Thyroid gland (tissue), 4 donors: ENCODE measurements at regions not wholly inside any gene's neighbourhood (a gene's known extent, or its start where the extent isn't known, plus 50 kb on each side); places are given as distances from the start of the nearest gene placed in this dataset.

Experiments
- CTCF ChIP-seq, 6 experiments: fragments of 200-600 bp in 3 of 6; fragments of 450-650 bp in 3 of 6; sonication (generic) in 3 of 6; IDR thresholded peaks; one replicate each; pipeline ENCODE4 v1.5.1; 2016 to 2019; ENCODE audit warnings: antibody characterized with exemption in 6 of 6, mild to moderate bottlenecking in 2 of 6, inconsistent platforms in 1 of 6, moderate library complexity in 1 of 6
- POLR2A ChIP-seq, 2 donors: fragments of 450-650 bp; IDR thresholded peaks; one replicate each; pipeline ENCODE4 v1.6.1; 2017; ENCODE audit warnings: antibody characterized with exemption in 2 of 2, mild to moderate bottlenecking in 2 of 2, moderate library complexity in 1 of 2

- TF ChIP-seq CTCF (IDR thresholded peaks at IDR 0.05) = no peak
- TF ChIP-seq POLR2A (IDR thresholded peaks at IDR 0.05) = no peak
Observed at GRCh38 chr17:73747221-73748002, 103.2 kb upstream of the SDK2 start.
